HEK293T (cell line): ENCODE measurements at regions not wholly inside any gene's neighbourhood (a gene's known extent, or its start where the extent isn't known, plus 50 kb on each side); places are given as distances from the start of the nearest gene placed in this dataset.

Experiments
- SP1 ChIP-seq: fragments of 450-650 bp; IDR thresholded peaks from 2 replicates; pipeline ENCODE4 v1.6.1; 2017
- ZNF384 ChIP-seq: fragments of 450-650 bp; IDR thresholded peaks from 2 replicates; pipeline ENCODE4 v1.6.1; 2016
- TF ChIP-seq, protein P1 (sequence below): fragments of 450-650 bp; IDR thresholded peaks from 2 replicates; pipeline ENCODE4 v1.6.1; 2016

DNA sequence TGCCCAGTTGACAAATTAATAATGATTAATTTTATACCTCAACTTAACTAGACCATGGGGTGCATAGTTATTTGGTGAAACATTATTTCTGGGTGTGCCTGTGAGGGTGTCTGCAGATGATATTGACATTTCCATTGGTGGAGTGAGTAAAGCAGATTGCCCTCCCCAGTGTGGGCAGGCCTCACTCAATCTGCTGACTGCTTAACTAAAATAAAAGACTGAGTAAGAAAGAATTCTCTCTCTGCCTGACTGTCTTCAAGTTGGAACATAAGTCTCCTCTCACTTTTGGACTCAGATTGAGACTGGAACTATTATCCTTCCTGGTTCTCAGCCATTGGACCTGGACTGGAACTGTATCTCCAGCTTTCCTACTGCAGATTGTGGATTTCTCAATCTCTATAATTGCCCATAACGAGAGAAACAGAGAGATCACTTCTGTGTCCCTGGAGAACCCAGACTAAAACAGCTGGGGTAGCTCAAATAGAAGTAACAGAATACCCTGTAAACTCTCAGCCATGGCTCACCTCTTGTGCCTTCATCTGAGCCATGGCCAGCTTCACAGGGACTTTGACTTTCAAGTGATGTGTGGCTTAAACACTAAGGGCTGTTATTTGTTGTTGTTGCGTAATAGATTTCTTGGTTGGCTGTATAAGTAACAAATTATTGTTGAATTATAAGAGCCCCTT, 575.3 kb upstream of the RAB6C start:
- TF ChIP-seq, protein P1, sequence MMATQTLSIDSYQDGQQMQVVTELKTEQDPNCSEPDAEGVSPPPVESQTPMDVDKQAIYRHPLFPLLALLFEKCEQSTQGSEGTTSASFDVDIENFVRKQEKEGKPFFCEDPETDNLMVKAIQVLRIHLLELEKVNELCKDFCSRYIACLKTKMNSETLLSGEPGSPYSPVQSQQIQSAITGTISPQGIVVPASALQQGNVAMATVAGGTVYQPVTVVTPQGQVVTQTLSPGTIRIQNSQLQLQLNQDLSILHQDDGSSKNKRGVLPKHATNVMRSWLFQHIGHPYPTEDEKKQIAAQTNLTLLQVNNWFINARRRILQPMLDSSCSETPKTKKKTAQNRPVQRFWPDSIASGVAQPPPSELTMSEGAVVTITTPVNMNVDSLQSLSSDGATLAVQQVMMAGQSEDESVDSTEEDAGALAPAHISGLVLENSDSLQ, result no peak
- TF ChIP-seq SP1 (no peak), ZNF384 (no peak)
